SK-N-DZ (cell line): ENCODE measurements at regions not wholly inside any gene's neighbourhood (a gene's known extent, or its start where the extent isn't known, plus 50 kb on each side); places are given as distances from the start of the nearest gene placed in this dataset.
A peak's percentile ranks its signal among the peaks of the same experiment; 100 is the strongest.
"Not testable (repeated sequence)": the region's sequence is repeated elsewhere in the genome, so short reads cannot be mapped to it uniquely, and the experiment has no call there.

ENCODE experiments used
- DNase-seq: peaks from one replicate; pipeline ENCODE4 v3.0.0-alpha.2; 2015; ENCODE audit warnings: low spot score

GRCh38 chr4:49154308-49155103, 168.4 kb downstream of the CWH43 start:
- peak; percentile 68 for DNase-seq

- not testable (repeated sequence) for DNase-seq
These were observed 169.2 kb downstream of the CWH43 start for GRCh38 chr4:49155270-49155669.

DNA sequence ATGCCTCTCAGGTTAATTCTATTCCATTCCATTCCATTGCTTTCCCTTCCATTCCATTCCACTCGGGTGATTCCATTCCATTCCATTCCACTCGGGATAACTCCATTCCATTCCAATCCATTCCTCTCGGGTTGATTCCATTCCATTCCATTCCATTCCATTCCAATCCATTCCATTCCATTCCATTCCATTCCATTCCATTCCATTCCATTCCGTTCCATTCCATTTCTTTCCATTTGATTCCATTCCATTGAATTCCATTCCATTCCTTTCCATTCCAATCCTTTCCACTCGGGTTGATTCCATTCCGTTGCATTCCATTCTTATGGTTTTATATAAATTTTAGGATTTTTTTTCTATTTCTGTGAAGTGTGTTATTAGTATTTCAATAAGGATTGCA, 170.2 kb downstream of the CWH43 start:
- not testable (repeated sequence) for DNase-seq

GRCh38 chr4:49157630-49158029, 171.6 kb downstream of the CWH43 start:
- DNase-seq: not testable (repeated sequence)

GRCh38 chr4:49161111-49161541, 175.1 kb downstream of the CWH43 start:
- not testable (repeated sequence) for DNase-seq

- peak; percentile 51 for DNase-seq
These were observed 178.8 kb downstream of the CWH43 start for GRCh38 chr4:49164916-49165315.

DNA sequence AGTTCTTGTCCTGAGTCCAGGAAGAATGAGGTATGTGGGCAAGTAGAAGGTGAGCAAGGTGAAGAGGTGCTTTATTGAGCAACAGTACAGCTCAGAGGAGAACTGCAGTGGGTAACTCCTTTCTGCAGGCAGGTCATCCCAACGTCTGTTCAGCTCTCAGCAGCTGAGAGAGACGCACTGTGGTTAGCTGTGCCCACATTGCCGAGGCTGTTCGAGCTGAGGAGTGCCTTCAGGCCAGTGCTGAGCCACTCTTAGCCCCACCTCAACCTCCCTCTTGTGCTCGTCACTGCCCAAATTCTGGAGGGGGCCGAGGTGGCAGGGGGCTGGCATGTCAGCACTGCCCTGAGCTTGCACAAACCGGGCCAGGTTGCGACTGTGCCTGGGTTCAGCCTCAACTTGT, 191.8 kb downstream of the CWH43 start:
- not testable (repeated sequence) for DNase-seq

DNA sequence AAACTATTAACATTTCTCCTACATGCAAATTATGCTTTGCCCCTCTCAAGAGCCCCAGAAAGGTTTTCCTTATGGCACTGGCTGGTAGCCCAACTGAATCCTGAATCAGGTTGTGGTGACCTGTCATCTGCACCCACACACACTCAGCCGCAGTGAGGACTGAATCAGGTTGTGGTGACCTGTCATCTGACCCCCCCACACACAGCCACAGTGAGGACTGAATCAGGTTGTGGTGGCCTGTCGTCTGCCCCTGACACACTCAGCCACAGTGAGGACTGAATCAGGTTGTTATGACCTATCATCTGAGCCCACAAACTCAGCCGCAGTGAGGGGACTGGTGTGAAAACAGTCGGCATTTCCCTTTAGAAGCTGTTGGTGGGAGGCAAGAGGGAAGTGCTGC, 195.0 kb downstream of the CWH43 start:
- not testable (repeated sequence) for DNase-seq

DNA sequence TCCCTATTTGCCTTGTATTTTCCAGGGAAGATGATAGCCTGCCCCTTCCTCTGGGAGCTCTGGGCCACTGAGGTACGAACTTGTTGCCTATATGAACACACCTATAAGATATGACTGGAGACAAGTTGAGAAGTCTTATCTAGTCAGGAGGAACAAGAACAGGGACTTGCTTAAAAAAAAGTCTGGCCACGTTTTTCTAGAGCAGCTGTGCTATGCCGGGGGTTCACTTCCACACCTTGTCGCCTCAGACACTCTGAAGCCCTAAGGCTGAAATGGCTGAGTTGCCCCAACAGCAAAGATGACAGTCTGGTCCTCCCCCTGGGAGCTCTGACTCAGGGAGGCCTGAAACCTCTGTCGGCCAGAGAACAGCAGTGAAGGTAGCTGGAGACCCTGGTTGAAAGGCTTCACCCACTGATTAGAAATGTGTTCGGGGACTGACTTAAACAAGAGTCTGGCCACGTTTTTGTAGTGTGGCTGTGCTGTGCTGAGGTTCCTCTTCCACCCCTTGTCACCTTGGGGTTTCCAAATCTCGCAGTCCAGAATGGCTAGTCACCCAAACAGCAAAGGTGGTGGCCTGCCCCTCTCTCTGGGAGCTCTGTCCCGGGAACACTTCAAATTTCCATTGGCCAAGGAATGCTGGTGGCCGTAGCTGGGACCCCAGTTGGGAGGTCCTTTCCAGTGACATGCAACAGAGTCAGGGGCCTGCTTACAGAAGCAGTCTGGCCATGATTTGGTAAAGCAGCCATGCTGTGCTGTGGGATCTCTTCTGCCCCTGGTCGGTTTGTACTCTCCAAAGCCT, 225.5 kb downstream of the CWH43 start:
- peak; percentile 0 for DNase-seq

DNA sequence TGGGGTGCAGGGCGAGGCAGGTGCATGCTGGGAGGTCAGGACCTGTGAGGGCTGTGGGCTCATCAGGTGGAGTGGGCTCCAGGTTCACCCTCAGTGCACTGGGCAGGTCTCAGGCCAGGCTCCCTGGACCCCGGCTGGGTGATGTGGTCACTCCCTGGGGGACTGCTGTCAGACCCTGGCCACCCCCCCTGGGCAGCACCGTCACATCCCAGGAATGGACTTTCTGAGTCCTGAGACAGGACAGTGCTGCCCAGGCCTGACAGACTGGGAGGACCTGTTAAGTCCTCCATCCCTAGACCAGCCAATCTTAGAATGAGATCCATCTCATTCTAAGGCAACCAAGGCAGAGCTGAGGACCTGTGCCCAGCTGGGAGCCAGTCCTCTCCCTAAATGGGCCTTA, 227.2 kb downstream of the CWH43 start:
- DNase-seq: peak; percentile 0

- not testable (repeated sequence) for DNase-seq
These were observed 227.7 kb downstream of the CWH43 start for GRCh38 chr4:49213750-49214149.

DNA sequence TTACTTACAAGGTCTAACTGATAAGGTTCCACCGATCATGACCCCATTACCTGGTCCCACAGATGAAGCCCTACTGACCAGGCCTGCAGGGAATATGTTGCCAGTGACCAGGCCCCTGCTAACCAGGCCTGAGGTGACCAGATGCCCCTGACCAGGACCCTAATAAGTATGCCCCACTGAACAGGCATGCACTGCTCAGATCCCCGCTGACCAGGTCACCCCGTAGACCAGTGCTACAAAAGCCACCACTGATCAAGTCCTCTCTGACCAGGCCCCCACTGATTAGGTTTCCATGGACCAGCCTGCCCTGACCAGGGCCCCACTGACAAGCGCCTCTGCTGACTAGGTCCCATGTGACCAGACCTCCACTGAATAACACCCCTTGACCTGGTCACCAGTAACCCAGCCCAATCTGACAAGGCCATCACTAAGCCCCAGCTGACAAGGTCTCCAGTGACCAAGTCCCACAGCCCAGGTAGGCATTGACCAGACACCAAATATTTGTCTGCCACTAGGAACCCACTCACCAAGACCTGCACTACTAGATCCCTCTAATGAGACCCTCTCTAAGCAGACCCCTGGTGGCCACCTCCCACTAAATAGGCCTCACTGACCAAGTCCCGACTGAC, 228.5 kb downstream of the CWH43 start:
- peak; percentile 0 for DNase-seq

DNA sequence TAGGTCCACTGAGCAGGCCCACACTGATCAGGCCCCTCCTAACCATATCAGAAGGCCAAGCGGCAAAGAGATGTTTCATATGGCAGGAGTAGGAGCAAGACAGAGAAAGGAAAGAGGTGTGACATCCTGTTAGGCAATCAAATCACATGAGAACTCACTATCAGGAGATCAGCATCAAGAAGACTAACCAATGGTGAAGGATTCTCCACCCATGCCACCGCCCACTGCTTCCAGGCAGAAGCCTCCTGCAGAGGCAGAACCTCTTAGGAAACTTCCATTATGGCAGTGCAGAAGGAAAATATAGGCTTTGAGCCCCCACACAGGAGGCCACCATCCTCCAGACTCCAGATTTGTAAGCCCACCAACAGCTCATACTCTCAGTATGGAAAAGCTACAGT, 229.0 kb downstream of the CWH43 start:
- DNase-seq: not testable (repeated sequence)

DNA sequence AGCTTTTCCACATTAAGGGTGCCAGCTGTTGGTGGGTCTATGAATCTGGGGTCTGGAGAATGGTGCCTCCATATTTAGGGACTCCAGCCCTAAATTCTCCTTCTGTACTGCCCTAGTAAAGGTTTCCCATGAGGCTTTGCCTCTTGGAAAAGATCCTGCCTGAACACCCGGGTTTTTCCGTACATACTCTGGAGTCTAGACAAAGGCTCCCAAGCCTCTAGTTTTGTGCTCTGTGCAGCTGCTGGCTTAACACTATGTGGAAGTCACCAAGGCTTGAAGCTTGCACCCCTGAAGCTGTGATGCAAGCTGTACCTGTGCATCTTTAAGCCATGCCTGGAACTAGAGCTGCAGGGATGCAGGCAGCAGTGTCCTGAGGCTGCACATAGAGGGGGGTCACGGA, 230.5 kb downstream of the CWH43 start:
- not testable (repeated sequence) for DNase-seq

- no peak for DNase-seq
These were observed 231.4 kb downstream of the CWH43 start for GRCh38 chr4:49217492-49217891.

DNA sequence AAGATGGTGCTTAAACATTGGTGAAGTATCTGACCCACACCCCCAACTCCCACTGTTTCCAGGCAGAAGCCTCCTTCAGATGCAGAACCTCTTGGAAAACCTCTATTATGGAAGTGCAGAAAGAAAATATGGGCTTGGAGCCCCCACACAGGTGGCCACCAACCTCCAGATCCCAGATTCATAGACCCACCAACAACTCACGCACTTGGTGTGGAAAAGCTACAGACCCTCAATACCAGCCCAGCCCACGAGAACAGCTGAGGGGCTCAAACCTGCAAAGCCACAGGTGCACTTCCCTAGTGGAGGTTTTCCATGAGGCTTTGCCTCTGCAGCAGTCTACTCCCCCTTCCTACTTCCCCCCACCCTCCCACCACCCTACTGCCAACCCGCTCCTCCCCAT, 232.0 kb downstream of the CWH43 start:
- DNase-seq: not testable (repeated sequence)

GRCh38 chr4:49218931-49219330, 232.9 kb downstream of the CWH43 start:
- not testable (repeated sequence) for DNase-seq

DNA sequence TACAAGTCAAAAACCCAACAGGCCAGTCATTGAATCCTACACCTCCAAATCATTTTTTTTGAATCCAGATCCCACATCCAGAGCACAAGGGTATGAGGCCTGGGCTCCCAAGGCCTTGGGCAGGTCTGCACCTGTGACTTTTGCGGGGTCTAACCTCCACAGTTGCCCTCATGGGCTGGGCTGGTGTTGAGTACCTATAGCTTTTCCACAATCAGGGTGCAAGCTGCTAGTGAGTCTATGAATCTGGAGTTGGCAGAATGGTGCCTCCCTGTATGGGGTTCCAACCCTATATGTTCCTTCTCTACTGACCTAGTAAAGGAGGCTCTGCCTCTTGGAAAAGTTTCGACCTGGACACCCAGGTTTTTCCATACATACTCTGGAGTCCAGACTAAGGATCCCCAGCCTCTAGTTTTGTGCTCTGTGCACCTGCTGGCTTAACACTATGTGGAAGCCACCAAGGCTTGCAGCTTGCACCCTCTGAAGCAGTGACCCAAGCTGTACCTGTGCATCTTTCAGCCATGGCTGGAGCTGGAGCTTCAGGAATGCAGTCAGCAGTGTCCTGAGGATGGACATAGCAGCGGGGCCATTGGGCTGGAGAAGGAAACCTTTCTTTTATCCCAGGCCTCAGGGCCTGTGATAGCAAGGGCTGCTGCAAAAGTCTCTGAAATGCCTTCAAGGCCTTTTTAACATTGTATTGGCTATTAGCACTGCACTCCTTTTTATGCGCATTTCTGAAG, 233.6 kb downstream of the CWH43 start:
- not testable (repeated sequence) for DNase-seq

DNA sequence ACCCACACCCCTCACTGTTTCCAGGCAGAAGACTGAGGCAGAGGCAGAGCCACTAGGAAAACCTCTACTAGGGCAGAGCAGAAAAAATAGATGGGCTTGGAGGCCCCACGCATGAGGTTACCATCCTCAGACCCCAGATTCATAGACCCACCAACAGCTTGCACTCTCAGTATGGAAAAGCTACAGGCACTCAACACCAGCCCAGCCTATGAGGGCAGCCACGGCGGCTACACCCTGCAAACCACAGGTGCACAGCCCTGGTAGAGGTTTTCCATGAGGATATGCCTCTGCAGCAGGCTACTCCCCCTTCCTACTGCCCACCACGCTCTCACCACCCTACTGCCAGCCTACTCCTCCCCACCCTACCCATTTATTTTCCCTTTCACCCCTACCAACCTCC, 235.1 kb downstream of the CWH43 start:
- DNase-seq: no peak

DNA sequence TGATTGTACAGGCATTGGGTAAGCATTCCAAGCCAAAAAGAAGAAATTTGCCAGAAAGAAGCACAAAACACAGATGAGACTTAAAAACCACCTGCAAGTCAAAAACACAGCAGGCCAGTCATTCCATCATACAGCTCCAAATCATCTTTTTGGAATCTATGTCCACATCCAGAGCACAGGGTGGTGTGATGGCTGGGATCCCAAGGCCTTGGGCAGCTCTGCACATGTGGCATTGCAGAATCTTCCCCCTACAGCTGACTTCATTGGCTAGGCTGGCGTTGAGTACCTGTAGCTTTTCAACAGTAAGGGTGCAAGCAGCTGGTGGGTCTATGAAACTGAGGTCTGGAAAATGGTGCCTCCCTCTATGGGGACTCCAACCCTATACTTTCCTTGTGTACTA, 236.7 kb downstream of the CWH43 start:
- not testable (repeated sequence) for DNase-seq

- not testable (repeated sequence) for DNase-seq
These were observed 240.3 kb downstream of the CWH43 start for GRCh38 chr4:49226216-49226866.
